Vagina (tissue), 2 donors: ENCODE measurements at regions not wholly inside any gene's neighbourhood (a gene's known extent, or its start where the extent isn't known, plus 50 kb on each side); places are given as distances from the start of the nearest gene placed in this dataset.

ENCODE experiments used
- POLR2A ChIP-seq, 2 donors: fragments of 450-650 bp; IDR thresholded peaks; one replicate each; pipeline ENCODE4 v1.6.1; 2017; ENCODE audit warnings: antibody characterized with exemption in 2 of 2, mild to moderate bottlenecking in 2 of 2, moderate library complexity in 2 of 2
- POLR2AphosphoS5 ChIP-seq, 2 donors: sonication (generic); formaldehyde crosslinking; IDR thresholded peaks; one replicate each; pipeline ENCODE4 v1.9.0; 2017; ENCODE audit warnings: antibody characterized with exemption in 2 of 2, mild to moderate bottlenecking in 2 of 2, low read depth in 1 of 2; ENCODE audit not compliant: insufficient read depth in 1 of 2
- TF ChIP-seq, protein P1 (sequence below), 3 experiments: fragments of 450-650 bp in 2 of 3; fragments of 200-600 bp in 1 of 3; sonication (generic) in 1 of 3; IDR thresholded peaks; one replicate each; pipeline ENCODE4 v1.5.1; 2017 to 2019; ENCODE audit warnings: antibody characterized with exemption in 3 of 3, mild to moderate bottlenecking in 2 of 3, moderate library complexity in 2 of 3

DNA sequence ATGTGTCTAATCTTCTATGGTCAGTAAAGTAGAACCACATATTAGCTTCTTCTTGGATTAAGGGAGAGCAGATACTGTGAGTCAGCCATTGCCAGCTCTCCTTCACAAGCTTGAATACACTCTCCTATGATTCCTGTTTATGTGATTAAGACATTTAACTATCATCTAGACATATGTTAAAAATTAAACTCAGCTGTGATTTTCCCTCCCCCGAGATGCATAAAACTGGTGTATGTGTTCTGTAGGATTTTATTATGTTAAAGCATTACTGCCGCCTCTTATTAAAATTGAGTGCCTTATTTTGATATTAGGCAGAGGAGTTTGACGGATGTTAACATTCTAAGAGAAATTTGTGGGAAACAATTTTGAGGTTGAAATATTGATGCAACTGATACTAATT, 114.6 kb downstream of the ACTBL2 start:
- no peak for TF ChIP-seq POLR2A (IDR thresholded peaks at IDR 0.05)
- TF ChIP-seq, protein P1, sequence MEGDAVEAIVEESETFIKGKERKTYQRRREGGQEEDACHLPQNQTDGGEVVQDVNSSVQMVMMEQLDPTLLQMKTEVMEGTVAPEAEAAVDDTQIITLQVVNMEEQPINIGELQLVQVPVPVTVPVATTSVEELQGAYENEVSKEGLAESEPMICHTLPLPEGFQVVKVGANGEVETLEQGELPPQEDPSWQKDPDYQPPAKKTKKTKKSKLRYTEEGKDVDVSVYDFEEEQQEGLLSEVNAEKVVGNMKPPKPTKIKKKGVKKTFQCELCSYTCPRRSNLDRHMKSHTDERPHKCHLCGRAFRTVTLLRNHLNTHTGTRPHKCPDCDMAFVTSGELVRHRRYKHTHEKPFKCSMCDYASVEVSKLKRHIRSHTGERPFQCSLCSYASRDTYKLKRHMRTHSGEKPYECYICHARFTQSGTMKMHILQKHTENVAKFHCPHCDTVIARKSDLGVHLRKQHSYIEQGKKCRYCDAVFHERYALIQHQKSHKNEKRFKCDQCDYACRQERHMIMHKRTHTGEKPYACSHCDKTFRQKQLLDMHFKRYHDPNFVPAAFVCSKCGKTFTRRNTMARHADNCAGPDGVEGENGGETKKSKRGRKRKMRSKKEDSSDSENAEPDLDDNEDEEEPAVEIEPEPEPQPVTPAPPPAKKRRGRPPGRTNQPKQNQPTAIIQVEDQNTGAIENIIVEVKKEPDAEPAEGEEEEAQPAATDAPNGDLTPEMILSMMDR (IDR thresholded peaks at IDR 0.05): no peak
- TF ChIP-seq POLR2AphosphoS5 (IDR thresholded peaks at IDR 0.05; ENCODE audit: insufficient read depth in 1 of 2, low read depth in 1 of 2): no peak
